GM19468 (cell line): ENCODE measurements at regions not wholly inside any gene's neighbourhood (a gene's known extent, or its start where the extent isn't known, plus 50 kb on each side); places are given as distances from the start of the nearest gene placed in this dataset.
"Not testable (repeated sequence)": the region's sequence is repeated elsewhere in the genome, so short reads cannot be mapped to it uniquely, and the experiment has no call there.

ENCODE experiments used
- ATAC-seq: cut with Tn5 transposase; IDR thresholded peaks from one replicate; pipeline ENCODE4 v1.9.1; 2021; ENCODE audit warnings: mild to moderate bottlenecking, moderate library complexity, moderate number of reproducible peaks; ENCODE audit not compliant: unreplicated experiment; ENCODE audit errors: extremely low read depth

GRCh38 chr6:95660544-95660943 is 83.2 kb downstream of the MANEA start:
- no peak for ATAC-seq

- no peak for ATAC-seq
Observed at GRCh38 chr6:95670011-95670463, 92.7 kb downstream of the MANEA start.

- no peak for ATAC-seq
Observed at GRCh38 chr6:95676011-95676628, 98.8 kb downstream of the MANEA start.

GRCh38 chr6:95679981-95680380 is 102.6 kb downstream of the MANEA start:
- ATAC-seq, result no peak

- ATAC-seq, result no peak
Observed at GRCh38 chr6:95681736-95682135, 104.4 kb downstream of the MANEA start.

GRCh38 chr6:95682476-95682875 is 105.1 kb downstream of the MANEA start:
- no peak for ATAC-seq

GRCh38 chr6:95685822-95686221 is 108.5 kb downstream of the MANEA start:
- no peak for ATAC-seq

- no peak for ATAC-seq
Observed at GRCh38 chr6:95686272-95686671, 108.9 kb downstream of the MANEA start.

- ATAC-seq, result no peak
Observed at GRCh38 chr6:95686895-95687294, 109.6 kb downstream of the MANEA start.

- no peak for ATAC-seq
Observed at GRCh38 chr6:95687839-95688238, 110.5 kb downstream of the MANEA start.

- ATAC-seq, result no peak
Observed at GRCh38 chr6:95690328-95690727, 113.0 kb downstream of the MANEA start.

GRCh38 chr6:95693108-95693507 is 115.8 kb downstream of the MANEA start:
- no peak for ATAC-seq

GRCh38 chr6:95698271-95698670 is 120.9 kb downstream of the MANEA start:
- no peak for ATAC-seq

GRCh38 chr6:95723638-95724037 is 146.3 kb downstream of the MANEA start:
- no peak for ATAC-seq

GRCh38 chr6:95725344-95725743 is 148.0 kb downstream of the MANEA start:
- no peak for ATAC-seq

- ATAC-seq, result no peak
Observed at GRCh38 chr6:95740157-95740556, 162.8 kb downstream of the MANEA start.

- ATAC-seq, result no peak
Observed at GRCh38 chr6:95741045-95741444, 163.7 kb downstream of the MANEA start.

- no peak for ATAC-seq
Observed at GRCh38 chr6:95742767-95743289, 165.5 kb downstream of the MANEA start.

- ATAC-seq, result no peak
Observed at GRCh38 chr6:95743591-95743990, 166.3 kb downstream of the MANEA start.

GRCh38 chr6:95758236-95759069 is 181.1 kb downstream of the MANEA start:
- not testable (repeated sequence) for ATAC-seq

GRCh38 chr6:95767897-95768463 is 190.6 kb downstream of the MANEA start:
- no peak for ATAC-seq
